Stimulated activated naive B cell treated with anti-CD40 and anti-IgM and Interleukin-4, amounts not matched to agents 10 μg/mL and 1 μg/mL and 100 μg/mL, for 72 hours (primary cell): ENCODE measurements at regions not wholly inside any gene's neighbourhood (a gene's known extent, or its start where the extent isn't known, plus 50 kb on each side); places are given as distances from the start of the nearest gene placed in this dataset.

Experiments used
- ATAC-seq, 2 donors: fragments of 150-1000 bp; cut with Tn5 transposase; replicated peaks; 2 replicates each; pipeline ENCODE4 v1.10.0; 2021; ENCODE audit warnings: moderate library complexity in 1 of 2
- DNase-seq: peaks from one replicate; pipeline ENCODE4 v3.0.0; 2021
- H3K27ac Mint-ChIP-seq: one replicate; pipeline ENCODE4 v1.8.0; 2022; ENCODE audit warnings: mild to moderate bottlenecking, mixed read lengths
- H3K27me3 Mint-ChIP-seq, 2 donors: one replicate each; pipeline ENCODE4 v1.8.0; 2022; ENCODE audit warnings: mixed read lengths in 2 of 2
- H3K36me3 Mint-ChIP-seq, 2 donors: one replicate each; pipeline ENCODE4 v1.8.0; 2022; ENCODE audit warnings: mixed read lengths in 2 of 2, mild to moderate bottlenecking in 1 of 2
- H3K4me1 Mint-ChIP-seq, 2 donors: one replicate each; pipeline ENCODE4 v1.8.0; 2022; ENCODE audit warnings: mixed read lengths in 2 of 2, mild to moderate bottlenecking in 1 of 2
- H3K4me3 Mint-ChIP-seq, 2 donors: one replicate each; pipeline ENCODE4 v1.8.0; 2022; ENCODE audit warnings: mild to moderate bottlenecking in 2 of 2, mixed read lengths in 2 of 2, moderate library complexity in 1 of 2
- H3K9me3 Mint-ChIP-seq, 2 donors: one replicate each; pipeline ENCODE4 v1.8.0; 2022; ENCODE audit warnings: mixed read lengths in 2 of 2, mild to moderate bottlenecking in 1 of 2

GRCh38 chr18:66222174-66222573 lies 381.7 kb downstream of the CDH19 start:
- peaks cover 7% of the 10 kb centered on the region in 2 donors for H3K9me3 Mint-ChIP-seq
- ATAC-seq, result no peak
- H3K27ac Mint-ChIP-seq, result no peak overlapping the region
- no peak for DNase-seq
- no peaks in the 10 kb centered on the region for H3K4me1 Mint-ChIP-seq
- H3K27me3 Mint-ChIP-seq, result no peaks in the 10 kb centered on the region
- H3K36me3 Mint-ChIP-seq, result no peaks in the 10 kb centered on the region
- H3K4me3 Mint-ChIP-seq, result no peak overlapping the region

DNA sequence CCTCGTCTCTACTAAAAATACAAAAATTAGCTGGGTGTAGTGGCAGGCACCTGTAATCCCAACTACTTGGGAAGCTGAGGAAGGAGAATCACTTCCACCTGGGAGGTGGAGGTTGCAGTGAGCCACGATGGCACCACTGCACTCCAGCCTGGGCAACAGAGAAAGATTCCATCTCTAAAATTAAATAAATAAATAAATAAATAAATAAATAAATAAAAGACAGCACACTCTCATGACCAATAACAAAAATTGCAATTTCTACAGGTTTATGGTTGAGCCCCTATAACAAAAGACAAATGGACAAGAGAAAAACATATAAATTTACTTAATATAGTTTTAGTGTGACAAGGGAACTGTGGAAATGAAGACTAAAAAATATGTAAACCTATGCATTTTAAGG lies 384.1 kb downstream of the CDH19 start:
- H3K4me3 Mint-ChIP-seq, result no peak overlapping the region

GRCh38 chr18:66211749-66212148 lies 392.1 kb downstream of the CDH19 start:
- Mint-ChIP-seq H3K4me3 (no peak overlapping the region), H3K9me3 (peaks cover 0 to 2% of the 10 kb centered on the region in 2 donors), H3K27ac (no peak overlapping the region), H3K36me3 (no peaks in the 10 kb centered on the region), H3K27me3 (no peaks in the 10 kb centered on the region), H3K4me1 (no peaks in the 10 kb centered on the region)
- DNase-seq, result no peak
- no peak for ATAC-seq

More for the DNA sequence above, 384.1 kb downstream of the CDH19 start:
- ATAC-seq (no peak), DNase-seq (no peak)
- H3K4me1 Mint-ChIP-seq, result no peaks in the 10 kb centered on the region
- no peak overlapping the region for H3K27ac Mint-ChIP-seq
- H3K27me3 Mint-ChIP-seq, result no peaks in the 10 kb centered on the region
- peaks cover 7 to 9% of the 10 kb centered on the region in 2 donors for H3K9me3 Mint-ChIP-seq
- H3K36me3 Mint-ChIP-seq, result no peaks in the 10 kb centered on the region

- H3K4me1 Mint-ChIP-seq, result no peaks in the 10 kb centered on the region
- no peaks in the 10 kb centered on the region for H3K27me3 Mint-ChIP-seq
- no peak overlapping the region for H3K4me3 Mint-ChIP-seq
- H3K27ac Mint-ChIP-seq, result no peak overlapping the region
- H3K36me3 Mint-ChIP-seq, result no peaks in the 10 kb centered on the region
- peaks cover 0 to 2% of the 10 kb centered on the region in 2 donors for H3K9me3 Mint-ChIP-seq
- DNase-seq, result no peak
- no peak for ATAC-seq
Measured at GRCh38 chr18:66210875-66211274, 393.0 kb downstream of the CDH19 start.

DNA sequence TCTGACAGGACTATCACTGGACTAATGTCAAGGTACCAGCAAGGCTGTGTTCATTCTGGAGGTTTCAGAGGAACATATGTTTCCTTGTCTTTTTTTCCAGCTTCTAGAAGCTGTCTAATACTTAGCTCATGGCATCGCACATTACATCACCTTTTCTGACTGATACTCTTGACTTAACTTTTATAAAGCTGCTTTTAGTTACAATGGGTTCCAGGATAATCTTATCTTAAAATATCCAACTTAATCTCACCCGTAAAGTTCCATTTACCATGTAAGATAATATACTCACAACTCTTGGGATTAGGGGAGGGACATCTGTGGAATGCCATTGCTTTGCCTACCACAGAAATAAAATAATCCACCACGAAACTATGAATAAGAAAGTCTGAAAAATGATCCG lies 394.2 kb downstream of the CDH19 start:
- Mint-ChIP-seq H3K9me3 (no peaks in the 10 kb centered on the region), H3K27ac (no peak overlapping the region), H3K36me3 (no peaks in the 10 kb centered on the region), H3K4me3 (no peak overlapping the region), H3K27me3 (no peaks in the 10 kb centered on the region), H3K4me1 (no peaks in the 10 kb centered on the region)
- no peak for ATAC-seq
- DNase-seq, result no peak

DNA sequence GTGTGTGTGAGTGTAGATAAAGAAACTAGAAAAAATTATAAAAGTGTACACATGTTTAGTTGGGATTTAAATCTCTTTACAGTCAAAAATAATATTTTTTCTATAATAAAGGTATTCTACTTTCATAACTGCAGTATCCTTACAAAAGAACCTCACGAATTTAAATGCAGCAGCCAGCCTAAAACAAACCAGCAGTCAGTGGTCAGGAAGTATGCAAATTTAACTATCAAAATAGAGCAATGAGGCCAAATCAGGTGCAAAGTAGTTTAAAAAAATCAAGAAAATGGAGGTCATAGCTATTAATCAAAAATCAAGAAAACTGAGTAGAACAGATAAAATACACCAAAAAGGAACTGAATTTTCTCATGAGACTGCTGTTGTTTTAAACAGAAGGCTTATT lies 407.1 kb downstream of the CDH19 start:
- no peak for ATAC-seq
- H3K27me3 Mint-ChIP-seq, result no peaks in the 10 kb centered on the region
- H3K27ac Mint-ChIP-seq, result no peak overlapping the region
- no peaks in the 10 kb centered on the region for H3K36me3 Mint-ChIP-seq
- DNase-seq, result no peak
- H3K4me1 Mint-ChIP-seq, result peaks cover 0 to 1% of the 10 kb centered on the region in 2 donors
- no peak overlapping the region for H3K4me3 Mint-ChIP-seq
- peaks cover 0 to 3% of the 10 kb centered on the region in 2 donors for H3K9me3 Mint-ChIP-seq

DNA sequence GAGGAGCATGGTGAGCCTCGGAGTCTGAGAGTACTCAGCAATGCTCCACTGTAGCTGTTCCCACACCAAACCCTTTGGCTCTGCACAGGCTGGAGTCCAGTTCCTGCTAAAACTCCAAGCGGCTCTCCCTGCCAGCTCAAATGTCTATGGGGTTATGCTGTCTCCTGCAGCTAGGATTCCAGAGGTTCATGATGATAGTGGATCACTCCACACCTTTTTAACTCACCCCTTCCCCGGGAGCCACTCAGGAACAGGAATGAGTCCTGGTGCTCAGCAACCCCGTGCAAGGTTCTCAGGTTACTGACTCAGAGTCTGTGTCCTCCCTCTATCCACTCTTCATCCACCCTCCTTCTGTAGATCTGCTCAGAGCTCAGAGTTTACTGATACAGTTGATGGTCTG lies 410.0 kb downstream of the CDH19 start:
- peaks cover 0 to 1% of the 10 kb centered on the region in 2 donors for H3K4me1 Mint-ChIP-seq
- DNase-seq (no peak), ATAC-seq (peak in 1 of 2 donors; percentile 19)
- no peak overlapping the region for H3K4me3 Mint-ChIP-seq
- no peaks in the 10 kb centered on the region for H3K27me3 Mint-ChIP-seq
- no peaks in the 10 kb centered on the region for H3K36me3 Mint-ChIP-seq
- no peak overlapping the region for H3K27ac Mint-ChIP-seq
- H3K9me3 Mint-ChIP-seq, result peaks cover 0 to 3% of the 10 kb centered on the region in 2 donors

DNA sequence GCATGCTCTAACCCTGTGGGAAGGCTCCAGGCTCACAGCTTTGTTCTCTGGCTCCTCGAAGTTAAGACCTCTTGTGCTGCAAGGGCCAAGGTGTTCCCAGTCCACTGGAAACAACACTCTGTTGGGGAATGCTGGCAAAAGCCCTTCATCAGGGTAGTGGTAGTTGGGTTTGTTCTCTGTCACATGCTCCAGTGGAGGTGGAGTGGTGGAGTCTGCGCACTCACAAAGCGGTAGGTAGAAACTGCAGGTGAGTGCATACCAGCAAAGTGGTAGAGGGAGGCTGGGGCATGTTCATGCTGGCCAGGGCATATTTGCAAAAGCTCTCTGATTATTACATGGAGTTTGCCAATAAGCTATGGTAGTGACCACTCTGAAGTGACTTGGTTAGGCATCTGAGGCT lies 410.5 kb downstream of the CDH19 start:
- ATAC-seq (peak in 1 of 2 donors; percentile 41), DNase-seq (no peak)
- Mint-ChIP-seq H3K36me3 (no peaks in the 10 kb centered on the region), H3K27me3 (no peaks in the 10 kb centered on the region), H3K4me1 (peaks cover 0 to 1% of the 10 kb centered on the region in 2 donors), H3K4me3 (no peak overlapping the region), H3K27ac (no peak overlapping the region), H3K9me3 (peaks cover 0 to 3% of the 10 kb centered on the region in 2 donors)

- no peak for ATAC-seq
- H3K27me3 Mint-ChIP-seq, result no peaks in the 10 kb centered on the region
Measured at GRCh38 chr18:66168685-66169235, 417.9 kb downstream of the CDH7 start.

DNA sequence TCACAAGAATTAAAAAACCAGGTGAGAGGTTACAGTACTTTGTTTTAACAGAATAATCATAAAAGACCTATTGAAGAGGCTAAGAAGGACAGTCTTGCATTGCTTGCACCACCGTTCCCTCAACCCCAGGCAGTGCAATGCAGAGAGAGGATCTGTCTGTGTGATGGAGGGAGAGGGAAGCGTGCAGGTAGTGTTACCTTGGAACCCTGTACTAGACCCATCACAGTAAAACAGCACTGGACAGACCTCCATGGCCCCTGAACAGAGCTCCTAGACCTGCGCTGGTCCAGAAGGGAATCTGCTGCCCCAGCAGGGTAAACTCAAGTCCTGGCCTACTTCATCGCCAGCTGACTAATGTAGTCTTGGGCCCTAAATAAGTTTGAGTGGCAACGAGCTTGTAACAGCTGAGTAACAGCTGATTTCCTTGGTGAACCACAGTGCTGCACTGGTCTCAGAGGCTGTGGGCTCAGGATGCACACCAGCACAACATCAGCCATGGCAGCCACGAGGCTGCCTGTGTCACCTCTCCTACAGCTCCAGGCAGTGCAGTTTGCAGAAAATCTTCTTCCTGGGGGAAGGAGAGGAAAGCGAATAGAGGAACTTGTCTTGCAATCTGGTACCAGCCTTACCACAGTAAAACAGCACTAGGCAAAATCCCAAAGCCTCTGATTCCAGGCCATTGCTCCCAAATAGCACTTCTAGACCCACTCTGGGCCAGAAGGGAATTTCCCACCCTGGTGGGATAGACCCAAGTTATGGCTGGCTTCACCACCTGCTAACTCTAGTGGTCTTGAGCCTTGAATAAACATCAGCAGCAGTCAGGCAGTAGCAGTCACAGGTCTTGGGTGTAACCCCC lies 417.2 kb downstream of the CDH7 start:
- DNase-seq (no peak), ATAC-seq (peak in 1 of 2 donors; percentile 46)
- Mint-ChIP-seq H3K4me3 (no peak overlapping the region), H3K27me3 (no peaks in the 10 kb centered on the region), H3K4me1 (no peaks in the 10 kb centered on the region), H3K9me3 (peaks cover 0 to 4% of the 10 kb centered on the region in 2 donors), H3K27ac (no peak overlapping the region), H3K36me3 (no peaks in the 10 kb centered on the region)

More at GRCh38 chr18:66168685-66169235, 417.9 kb downstream of the CDH7 start:
- H3K36me3 Mint-ChIP-seq, result no peaks in the 10 kb centered on the region
- no peak for DNase-seq
- no peak overlapping the region for H3K4me3 Mint-ChIP-seq
- H3K4me1 Mint-ChIP-seq, result no peaks in the 10 kb centered on the region
- no peak overlapping the region for H3K27ac Mint-ChIP-seq
- H3K9me3 Mint-ChIP-seq, result peaks cover 0 to 6% of the 10 kb centered on the region in 2 donors

DNA sequence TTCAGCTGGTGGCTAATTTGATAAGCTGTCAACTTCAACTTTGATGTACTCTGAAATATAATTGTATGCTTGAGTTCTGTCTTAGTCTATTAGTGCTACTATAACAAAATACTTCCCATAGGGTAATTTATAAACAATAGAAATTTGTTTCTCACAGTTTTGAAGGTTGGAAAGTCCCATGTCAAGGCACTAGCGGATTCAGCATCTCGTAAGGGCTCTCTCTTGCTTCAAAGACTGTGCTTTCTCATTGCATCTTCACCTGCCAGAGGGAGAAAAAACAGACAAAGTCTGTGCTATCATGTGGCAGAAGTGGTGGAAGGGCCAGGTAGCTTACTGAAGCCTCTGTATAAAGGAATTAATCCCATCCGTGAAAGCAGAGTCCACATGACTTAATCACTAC lies 409.2 kb downstream of the CDH7 start:
- no peak for DNase-seq

GRCh38 chr18:66159451-66159850 lies 408.6 kb downstream of the CDH7 start:
- no peak for ATAC-seq
- H3K27ac Mint-ChIP-seq, result no peak overlapping the region
- DNase-seq, result no peak

More for the DNA sequence above, 409.2 kb downstream of the CDH7 start:
- Mint-ChIP-seq H3K36me3 (no peaks in the 10 kb centered on the region), H3K4me1 (no peaks in the 10 kb centered on the region), H3K4me3 (no peak overlapping the region), H3K27me3 (no peaks in the 10 kb centered on the region), H3K9me3 (peaks cover 0 to 4% of the 10 kb centered on the region in 2 donors), H3K27ac (no peak overlapping the region)
- no peak for ATAC-seq

GRCh38 chr18:66156946-66157687 lies 406.3 kb downstream of the CDH7 start:
- Mint-ChIP-seq H3K9me3 (peaks cover 0 to 1% of the 10 kb centered on the region in 2 donors), H3K27me3 (no peaks in the 10 kb centered on the region), H3K27ac (no peak overlapping the region), H3K36me3 (no peaks in the 10 kb centered on the region), H3K4me1 (no peaks in the 10 kb centered on the region), H3K4me3 (no peak overlapping the region)
- ATAC-seq (no peak), DNase-seq (no peak)

More at GRCh38 chr18:66159451-66159850, 408.6 kb downstream of the CDH7 start:
- H3K4me3 Mint-ChIP-seq, result no peak overlapping the region
- H3K27me3 Mint-ChIP-seq, result no peaks in the 10 kb centered on the region
- H3K9me3 Mint-ChIP-seq, result peaks cover 0 to 4% of the 10 kb centered on the region in 2 donors
- H3K4me1 Mint-ChIP-seq, result no peaks in the 10 kb centered on the region
- no peaks in the 10 kb centered on the region for H3K36me3 Mint-ChIP-seq

- Mint-ChIP-seq H3K4me1 (no peaks in the 10 kb centered on the region), H3K4me3 (no peak overlapping the region), H3K9me3 (no peaks in the 10 kb centered on the region), H3K27me3 (no peaks in the 10 kb centered on the region), H3K27ac (no peak overlapping the region), H3K36me3 (no peaks in the 10 kb centered on the region)
- ATAC-seq (no peak), DNase-seq (no peak)
Measured at GRCh38 chr18:66150650-66151049, 399.8 kb downstream of the CDH7 start.
